GM19025 (cell line): ENCODE measurements at regions not wholly inside any gene's neighbourhood (a gene's known extent, or its start where the extent isn't known, plus 50 kb on each side); places are given as distances from the start of the nearest gene placed in this dataset.

Experiments used
- ATAC-seq: cut with Tn5 transposase; IDR thresholded peaks from one replicate; pipeline ENCODE4 v1.9.1; 2021; ENCODE audit warnings: mild to moderate bottlenecking, low read depth, moderate library complexity; ENCODE audit not compliant: unreplicated experiment

DNA sequence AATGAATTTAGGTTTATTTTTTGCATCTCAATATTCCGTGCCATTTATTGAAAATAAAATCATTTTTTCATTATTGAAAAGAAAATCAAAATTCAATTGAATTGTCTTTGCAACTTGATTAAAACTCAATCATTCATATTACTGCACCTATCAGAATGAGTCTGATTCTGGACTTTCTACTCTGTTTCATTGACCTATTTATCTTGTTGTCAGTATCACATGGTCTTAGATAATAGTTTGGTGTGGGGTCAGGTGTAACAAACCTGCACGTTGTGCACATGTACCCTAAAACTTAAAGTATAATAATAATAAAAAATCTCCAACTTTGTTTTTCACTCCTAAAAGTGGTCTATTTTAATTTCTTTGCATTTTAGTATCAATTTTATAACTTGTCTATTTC, 422.9 kb downstream of the RAD51AP2 start:
- ATAC-seq, result no peak

GRCh38 chr2:17093712-17094111, 424.5 kb downstream of the RAD51AP2 start:
- ATAC-seq, result no peak

GRCh38 chr2:17086990-17087389, 421.4 kb upstream of the CYRIA start:
- ATAC-seq, result no peak

DNA sequence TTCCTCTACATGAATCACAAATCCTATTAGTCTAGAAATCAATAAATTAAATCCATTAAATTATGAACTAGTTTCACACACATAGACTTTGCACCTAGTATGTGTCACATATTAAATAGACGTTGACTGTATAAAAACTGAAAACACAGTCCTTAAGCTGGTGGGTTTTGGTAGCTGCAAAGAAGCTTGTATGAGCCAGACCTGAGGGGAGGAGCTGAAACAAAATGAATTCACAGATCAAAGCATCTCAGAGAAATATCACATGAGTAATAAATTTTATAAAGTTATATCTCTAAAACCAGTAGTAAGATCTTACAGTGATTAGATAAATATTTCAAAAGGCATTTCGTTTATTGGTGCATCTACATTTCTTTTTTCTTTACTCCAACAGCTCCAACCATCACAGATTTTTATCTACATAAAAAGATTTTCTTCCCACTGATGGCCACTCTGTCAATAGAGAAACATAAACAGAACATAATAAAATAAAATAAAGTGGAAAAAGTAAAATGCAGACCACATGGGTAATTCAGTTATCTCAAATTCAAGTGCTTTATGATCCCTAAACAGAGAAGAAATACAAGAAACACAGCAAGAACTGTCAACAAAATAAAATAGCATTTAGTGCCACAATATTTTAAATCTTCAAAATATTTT, 420.0 kb upstream of the CYRIA start:
- no peak for ATAC-seq

DNA sequence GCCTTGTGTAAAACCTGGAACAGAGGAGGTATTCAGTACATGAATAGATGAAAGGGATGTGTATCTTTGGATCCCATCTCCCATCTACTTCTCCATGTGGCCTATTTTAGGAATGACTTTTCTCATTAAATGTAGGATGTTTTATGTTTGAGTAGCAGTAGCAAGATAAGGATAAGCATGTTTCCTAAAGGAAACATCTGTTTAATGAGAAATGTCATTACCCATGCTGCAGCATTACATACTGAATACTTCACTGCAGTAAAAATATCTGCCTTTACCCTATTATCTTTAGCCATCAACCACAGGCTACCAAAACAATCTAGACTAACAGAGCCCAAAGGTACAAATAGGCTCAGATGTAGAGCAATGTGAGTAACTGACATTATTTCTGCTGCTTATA, 419.2 kb upstream of the CYRIA start:
- no peak for ATAC-seq

DNA sequence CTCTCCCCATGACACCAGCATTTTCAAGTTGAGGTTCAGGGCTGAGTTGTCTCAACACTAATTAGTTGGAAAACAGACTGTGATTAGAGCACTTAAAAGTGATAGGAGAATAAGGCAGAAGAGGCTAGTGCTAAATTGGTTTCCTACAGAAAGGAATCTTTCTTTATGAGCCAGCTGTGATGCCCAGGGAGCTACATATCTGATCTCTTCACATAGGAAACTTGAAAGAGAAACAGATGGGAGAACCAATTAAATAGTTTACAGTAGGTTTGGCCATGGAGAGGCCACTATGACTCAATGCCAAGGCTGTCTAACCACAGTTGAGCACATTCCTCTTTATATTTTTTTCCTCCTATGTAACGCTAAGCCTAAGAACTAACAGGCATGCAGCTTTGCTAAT, 418.3 kb upstream of the CYRIA start:
- ATAC-seq, result no peak

DNA sequence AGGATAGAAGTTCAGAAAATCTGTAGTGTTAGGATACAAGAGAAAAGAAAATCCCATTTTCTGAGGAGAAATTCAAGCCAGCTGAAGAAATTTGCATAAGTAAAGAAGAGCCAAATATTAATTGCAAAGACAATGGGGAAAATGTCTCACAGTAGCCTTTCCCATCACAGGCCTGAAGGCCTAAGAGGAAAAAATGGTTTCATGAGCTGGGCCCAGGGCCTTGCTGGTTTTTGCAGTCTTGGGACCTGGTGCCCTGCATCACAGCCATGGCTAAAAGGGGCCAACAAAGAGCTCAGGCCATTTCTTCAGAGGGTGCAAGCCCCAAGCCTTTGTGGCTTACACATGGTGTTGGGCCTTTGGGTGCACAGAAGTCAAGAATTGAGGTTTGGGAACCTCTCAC, 413.6 kb upstream of the CYRIA start:
- no peak for ATAC-seq

DNA sequence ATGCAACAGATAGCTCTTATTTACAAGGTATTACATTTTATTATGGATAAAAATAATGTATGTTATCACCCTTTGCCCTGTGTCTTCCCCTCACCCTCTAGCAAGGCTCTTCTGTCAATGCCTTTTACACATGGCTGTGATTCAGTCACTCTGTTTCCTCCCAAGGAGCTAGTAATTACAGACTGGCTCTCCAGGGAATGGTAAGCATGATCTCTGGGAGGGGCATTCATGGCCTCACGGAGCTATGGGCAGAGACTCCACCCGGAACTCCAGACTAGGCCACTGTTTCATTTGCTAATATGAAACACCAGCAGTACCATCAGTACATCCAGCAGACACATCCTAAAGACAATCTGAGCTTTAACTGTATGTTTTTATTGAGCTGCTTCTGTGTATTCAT, 410.9 kb upstream of the CYRIA start:
- ATAC-seq, result no peak

DNA sequence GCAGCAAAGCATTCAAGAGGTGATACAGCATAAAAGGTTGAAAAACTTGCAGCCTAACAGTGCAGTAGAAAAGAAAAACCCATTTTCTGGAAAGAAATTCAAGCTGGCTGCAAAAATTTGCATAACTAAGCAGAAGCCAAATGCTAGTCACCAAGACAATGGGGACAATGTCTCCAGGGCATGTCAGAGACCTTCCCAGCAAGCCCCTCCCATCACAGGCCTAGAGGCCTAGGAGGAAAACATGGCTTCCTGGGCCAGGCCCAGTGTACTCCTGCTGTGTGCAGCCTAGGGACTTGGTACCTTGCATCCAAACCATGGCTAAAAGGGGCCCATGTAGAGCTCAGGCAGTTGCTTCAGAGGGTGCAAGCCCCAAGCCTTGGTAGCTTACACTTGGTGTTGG, 405.1 kb upstream of the CYRIA start:
- ATAC-seq, result no peak

DNA sequence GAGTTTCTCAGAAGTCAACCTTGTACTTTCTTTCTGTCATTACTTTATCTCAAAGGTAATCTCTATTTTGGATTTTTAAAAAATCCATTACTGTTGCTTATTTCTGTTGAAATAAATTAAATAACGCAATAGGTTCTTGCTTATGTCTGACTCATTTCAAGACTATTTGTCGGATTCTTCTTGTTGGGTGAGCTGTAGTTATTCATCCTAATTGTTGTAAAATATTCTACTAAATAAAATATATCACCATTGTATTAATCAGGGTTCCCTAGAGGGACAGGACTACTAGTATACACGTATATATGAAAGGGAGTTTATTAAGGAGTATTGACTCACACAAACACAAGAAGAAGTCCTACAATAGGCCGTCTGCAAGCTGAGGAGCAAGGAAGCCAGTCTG, 403.9 kb upstream of the CYRIA start:
- ATAC-seq, result no peak

DNA sequence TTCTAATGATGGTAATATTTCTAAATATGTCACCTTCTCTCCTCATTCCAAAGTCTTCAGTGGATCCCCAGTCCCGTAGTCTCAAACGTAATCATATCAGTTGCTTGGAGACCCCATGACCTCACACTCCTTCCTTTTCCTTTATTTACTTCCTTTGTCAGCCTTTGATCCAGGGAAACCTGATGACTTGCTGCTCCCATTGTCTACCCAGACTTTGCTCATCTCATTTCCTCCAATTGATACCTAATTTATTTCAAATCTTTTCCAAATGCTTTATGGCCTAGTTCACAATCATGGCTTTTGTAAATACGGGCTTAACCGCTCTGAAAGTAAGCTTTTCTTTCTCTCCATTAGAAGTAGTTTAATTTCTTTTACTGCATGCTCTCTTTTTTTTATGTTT, 402.4 kb upstream of the CYRIA start:
- ATAC-seq, result no peak

- ATAC-seq, result no peak
Observed at GRCh38 chr2:17065536-17065935, 399.9 kb upstream of the CYRIA start.

- no peak for ATAC-seq
Observed at GRCh38 chr2:17061028-17061427, 395.4 kb upstream of the CYRIA start.

DNA sequence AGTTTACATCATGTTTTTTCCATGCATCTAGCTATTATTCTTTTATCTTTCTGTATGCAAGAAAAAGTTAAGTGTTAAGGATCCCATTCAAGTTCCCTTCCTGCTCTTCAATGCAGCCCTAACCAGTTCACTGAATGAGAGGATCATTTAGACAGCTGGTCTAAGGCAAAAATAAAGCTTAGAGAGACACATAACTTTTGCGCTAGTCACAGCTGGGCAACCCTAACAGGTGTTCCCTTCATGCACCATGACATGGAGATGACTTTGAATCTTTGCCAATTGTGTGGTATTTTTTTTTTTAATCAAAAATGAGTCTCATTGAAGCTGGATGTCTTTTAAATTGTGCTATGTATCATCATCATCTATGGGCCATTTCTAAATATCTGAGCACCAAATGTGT, 393.8 kb upstream of the CYRIA start:
- no peak for ATAC-seq

GRCh38 chr2:17058772-17059402, 393.3 kb upstream of the CYRIA start:
- no peak for ATAC-seq

- ATAC-seq, result no peak
Observed at GRCh38 chr2:17057109-17058017, 391.7 kb upstream of the CYRIA start.

DNA sequence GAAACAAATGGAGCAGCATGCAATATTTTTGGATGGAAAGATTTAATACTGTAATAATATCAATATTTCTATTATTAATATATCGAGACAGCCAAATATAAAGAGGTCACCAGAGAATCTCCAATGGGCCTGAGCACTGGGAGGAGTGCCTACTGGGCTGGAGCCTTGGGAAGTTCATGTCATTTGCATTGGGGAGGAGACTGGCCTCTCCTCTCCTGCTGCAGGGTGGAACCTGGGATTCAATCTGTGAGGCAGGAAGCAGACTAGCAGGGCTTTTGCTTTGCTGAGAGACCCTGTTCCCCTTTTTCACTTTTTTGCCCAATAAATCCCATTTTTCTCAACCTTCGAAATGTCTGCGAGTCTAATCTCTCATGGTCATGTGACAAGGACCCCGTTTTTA, 390.6 kb upstream of the CYRIA start:
- ATAC-seq, result no peak

DNA sequence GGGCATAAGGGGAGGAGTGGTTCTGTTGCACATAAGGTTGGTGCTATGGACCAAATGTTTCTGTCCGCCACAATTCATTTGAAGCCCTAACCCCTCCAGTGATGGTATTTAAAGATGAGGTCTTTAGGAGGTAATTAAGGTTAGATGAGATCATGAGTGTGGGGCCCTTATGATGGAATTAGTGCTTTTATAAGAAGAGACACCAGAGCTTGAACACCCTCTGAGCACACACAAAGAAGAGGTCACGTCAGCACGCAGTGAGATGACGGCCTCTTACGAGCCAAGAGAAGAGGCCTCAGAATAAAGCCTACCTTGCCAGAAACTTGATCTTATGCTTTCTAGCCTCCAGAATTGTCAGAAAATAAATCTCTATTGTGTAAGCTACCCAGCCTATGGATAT, 386.4 kb upstream of the CYRIA start:
- no peak for ATAC-seq

- ATAC-seq, result no peak
Observed at GRCh38 chr2:17051538-17051937, 385.9 kb upstream of the CYRIA start.

DNA sequence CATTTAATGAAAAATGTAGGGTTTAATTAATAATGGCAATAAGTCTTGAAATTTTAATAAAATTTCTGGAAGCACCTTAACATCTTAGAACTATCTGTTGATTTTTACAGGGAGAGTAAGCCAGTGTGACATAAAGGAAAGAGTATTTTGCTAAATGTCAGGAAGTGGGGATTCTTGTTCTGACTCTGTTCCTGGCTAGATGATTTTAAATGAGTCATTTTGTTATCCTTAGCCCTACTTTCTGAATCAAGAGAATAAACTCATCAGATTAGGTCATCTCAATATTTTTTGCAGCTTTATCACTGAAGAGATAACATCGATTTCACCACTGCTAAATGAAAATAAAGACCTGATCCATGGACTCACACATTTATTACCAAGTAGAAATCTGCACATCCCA, 377.5 kb upstream of the CYRIA start:
- no peak for ATAC-seq

DNA sequence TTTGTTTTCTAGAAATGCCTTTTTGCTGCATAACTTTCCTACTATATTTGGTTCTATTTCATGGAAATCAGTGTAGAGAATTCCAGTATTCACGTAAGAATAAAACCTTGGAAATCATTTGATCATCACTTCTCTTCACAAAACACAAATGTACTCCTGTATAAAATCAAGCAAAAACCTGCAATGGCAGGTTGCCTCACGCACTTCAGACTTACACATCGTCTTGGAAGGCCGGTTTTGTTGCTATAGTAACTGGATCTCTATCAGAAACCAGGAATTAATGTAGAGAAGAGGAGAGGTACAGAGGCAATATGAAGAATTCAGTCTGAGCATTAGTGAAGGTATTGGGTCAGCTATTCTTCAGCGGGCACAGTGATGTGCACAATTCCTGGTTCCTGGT, 370.7 kb upstream of the CYRIA start:
- no peak for ATAC-seq

DNA sequence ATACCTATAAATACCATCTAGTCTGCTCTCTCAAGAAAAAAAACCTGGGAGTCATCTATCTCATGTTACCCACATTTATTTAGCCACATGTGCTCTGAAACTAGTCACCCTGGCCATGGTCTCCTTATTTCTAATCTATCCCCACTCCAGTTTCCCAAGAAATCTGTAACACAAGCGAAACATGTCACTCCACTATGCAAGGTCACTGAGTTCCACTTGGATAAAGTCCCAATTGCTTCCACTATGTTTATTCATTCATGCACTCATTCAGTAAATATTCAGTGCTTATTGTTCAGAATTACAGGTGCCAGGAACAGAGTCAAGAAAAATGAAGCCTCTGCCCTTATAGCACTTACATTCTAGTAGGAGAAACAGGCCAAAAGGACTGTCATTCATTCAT, 369.4 kb upstream of the CYRIA start:
- ATAC-seq, result no peak
